ENCODE measurements at regions not wholly inside any gene's neighbourhood (a gene's known extent, or its start where the extent isn't known, plus 50 kb on each side); places are given as distances from the start of the nearest gene placed in this dataset.
"Not testable (repeated sequence)": the region's sequence is repeated elsewhere in the genome, so short reads cannot be mapped to it uniquely, and the experiment has no call there.

- DNase-seq: no peak
These were observed 174.2 kb downstream of the LNPK start for GRCh38 chr2:175827856-175828255.

- no peak for DNase-seq
These were observed 177.8 kb downstream of the LNPK start for GRCh38 chr2:175824243-175824642.

DNA sequence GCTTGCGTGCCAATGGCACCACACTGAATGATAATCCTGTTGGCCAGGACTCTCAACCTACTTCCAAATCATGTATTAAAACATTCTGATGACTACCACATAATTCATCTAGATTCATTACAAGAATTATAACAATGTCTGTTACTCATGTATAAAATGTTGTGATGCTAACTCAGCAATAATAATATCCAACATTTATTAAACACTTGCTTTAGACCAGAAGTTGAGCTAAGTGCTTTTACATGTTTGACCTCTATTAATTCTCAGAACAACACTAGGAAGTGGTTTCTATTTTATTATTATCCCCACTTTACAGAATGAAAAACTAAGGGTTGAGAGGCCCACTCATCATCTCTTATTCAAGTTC is 178.4 kb downstream of the LNPK start:
- no peak for DNase-seq

- no peak for DNase-seq
These were observed 178.9 kb downstream of the LNPK start for GRCh38 chr2:175823002-175823706.

GRCh38 chr2:175817221-175817620 is 184.8 kb downstream of the LNPK start:
- DNase-seq: no peak

- no peak for DNase-seq
These were observed 186.5 kb downstream of the LNPK start for GRCh38 chr2:175815537-175815936.

- DNase-seq: no peak
These were observed 190.1 kb downstream of the LNPK start for GRCh38 chr2:175811971-175812370.

DNA sequence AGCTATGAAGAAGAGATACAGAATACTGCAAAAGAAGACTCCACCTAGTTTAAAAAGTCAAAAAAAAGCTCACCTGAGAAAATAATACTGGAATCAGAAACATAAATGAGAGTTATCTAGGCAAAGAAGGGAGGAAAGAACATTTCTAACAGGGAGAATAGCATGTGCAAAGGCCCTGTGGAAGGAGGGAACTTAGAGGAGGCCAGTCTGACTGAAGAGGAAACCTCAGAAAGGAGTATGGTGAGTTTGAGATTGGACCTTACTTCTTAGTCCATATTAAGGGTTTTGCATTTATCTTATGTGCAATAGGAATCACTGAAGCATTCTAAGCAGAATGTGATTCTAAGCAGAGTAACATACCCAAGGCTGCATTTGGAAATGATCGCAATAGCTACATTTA is 193.2 kb downstream of the LNPK start:
- DNase-seq: no peak

DNA sequence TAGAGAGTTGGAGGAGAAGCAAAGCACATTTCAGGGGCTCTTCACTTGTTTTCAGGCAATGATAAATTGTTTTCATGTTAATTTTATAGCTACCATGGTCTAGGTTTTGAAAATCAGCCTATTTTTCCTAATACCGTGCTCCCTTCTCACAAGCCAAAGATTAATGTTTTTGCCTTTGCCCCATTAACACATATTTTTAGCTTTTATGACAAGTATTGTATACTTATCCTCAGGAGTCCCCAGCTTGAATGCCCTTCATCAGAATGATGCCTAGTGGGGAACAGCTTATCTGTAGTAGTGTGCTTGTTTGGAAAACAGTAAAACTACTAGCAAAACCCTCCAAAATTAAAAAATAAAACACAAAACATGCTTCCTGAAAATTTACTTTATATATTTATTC is 194.0 kb downstream of the LNPK start:
- DNase-seq: no peak

DNA sequence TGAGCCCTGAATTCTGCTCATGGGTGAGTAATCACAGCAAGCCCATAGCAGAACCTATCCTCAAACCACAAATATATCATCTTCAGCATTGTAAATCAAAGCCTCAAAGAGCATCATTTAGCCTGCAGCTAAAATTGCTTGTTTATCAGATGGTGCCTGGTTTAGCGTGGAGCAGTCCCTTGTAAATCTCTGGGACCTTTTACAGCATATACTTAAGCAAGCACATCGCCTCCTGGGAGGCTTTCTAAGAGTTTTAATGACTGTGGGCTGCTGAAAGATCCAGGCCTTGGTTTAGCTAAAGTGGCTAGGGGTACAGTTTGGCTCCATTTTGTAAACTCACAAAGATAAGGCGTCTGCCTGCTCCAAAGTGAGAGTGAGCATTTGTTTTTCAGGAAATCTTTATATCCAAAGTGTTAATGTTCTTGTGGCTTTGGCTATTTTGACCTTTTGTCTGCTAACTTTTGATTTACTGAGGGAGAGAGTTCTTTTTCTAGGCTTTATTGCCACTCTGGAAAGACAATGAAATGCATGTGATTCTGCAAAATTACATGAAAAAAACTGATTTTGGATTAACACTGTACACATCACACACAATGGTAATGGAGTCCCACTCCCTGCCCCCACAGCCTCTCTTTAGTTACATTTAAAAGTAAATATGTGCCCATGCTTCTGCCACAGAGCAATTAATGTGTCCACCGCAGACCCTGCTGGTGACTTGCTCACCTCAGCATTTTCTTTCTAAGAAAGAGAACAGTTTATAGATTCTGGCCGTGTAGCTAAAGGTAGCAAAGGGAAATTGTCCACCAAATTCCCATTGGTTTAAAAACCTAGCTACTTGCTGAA is 194.8 kb downstream of the LNPK start:
- no peak for DNase-seq

GRCh38 chr2:175806570-175806969 is 195.5 kb downstream of the LNPK start:
- no peak for DNase-seq

DNA sequence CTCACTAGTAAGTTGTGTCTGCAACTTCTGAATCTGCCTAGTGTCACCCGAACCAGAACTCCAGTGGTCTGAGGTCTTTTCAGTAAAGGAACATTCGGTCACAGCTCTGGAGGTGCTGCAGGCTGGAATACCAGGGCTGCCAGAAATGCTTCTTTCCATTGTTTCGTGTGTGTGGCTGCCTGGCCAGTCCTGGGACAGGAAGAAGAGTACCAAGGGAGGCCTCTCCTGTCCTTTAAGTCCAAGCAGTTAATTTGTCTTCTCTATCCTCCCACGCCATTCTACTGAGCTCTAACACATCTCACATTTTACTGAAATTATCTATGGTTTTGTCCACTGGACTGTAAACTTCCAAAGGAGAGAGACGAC is 196.0 kb downstream of the LNPK start:
- DNase-seq: no peak

GRCh38 chr2:175805442-175806124 is 196.5 kb downstream of the LNPK start:
- DNase-seq: no peak

GRCh38 chr2:175804122-175804521 is 197.9 kb downstream of the LNPK start:
- peak; percentile 15 for DNase-seq

DNA sequence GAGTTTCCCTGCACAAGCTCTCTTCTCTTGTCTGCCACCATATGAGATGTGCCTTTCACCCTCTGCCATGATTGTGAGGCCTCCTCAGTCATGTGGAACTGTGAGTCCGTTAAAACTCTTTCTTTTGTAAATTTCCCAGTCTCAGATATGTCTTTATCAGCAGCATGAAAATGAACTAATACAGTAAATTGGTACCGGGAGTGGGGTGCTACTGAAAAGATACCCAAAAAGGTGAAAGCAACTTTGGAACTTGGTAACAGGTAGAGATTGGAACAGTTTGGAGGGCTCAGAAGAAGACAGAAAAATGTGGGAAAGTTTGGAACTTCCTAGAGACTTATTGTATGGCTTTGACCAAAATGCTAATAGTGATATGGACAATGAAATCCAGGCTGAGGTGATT is 205.6 kb downstream of the LNPK start:
- not testable (repeated sequence) for DNase-seq

DNA sequence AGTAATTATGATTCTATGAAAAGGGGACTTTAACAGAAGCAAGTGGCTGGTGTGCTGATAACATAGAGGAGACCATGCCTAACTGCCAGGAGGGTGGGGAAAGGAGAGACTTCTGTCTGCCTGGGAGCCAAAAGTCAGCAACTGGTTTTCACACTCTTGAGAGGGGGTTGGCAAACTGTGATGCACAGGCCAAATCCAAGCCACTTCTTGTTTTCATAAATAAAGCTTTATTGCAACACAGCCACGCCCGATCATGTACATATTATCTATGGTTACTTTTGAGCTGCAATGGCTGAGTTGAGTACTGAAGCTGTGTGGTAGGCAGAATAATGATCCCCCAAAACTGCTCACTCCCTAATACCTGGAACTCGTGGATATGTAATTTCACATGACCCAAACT is 208.4 kb downstream of the LNPK start:
- no peak for DNase-seq

GRCh38 chr2:175792881-175793280 is 209.2 kb downstream of the LNPK start:
- DNase-seq: no peak

- DNase-seq: no peak
These were observed 209.9 kb downstream of the LNPK start for GRCh38 chr2:175792199-175792598.

GRCh38 chr2:175786471-175787124 is 215.5 kb downstream of the LNPK start:
- DNase-seq: no peak

GRCh38 chr2:175777337-175777736 is 224.7 kb downstream of the LNPK start:
- not testable (repeated sequence) for DNase-seq

- no peak for DNase-seq
These were observed 232.9 kb downstream of the LNPK start for GRCh38 chr2:175769200-175769599.

DNA sequence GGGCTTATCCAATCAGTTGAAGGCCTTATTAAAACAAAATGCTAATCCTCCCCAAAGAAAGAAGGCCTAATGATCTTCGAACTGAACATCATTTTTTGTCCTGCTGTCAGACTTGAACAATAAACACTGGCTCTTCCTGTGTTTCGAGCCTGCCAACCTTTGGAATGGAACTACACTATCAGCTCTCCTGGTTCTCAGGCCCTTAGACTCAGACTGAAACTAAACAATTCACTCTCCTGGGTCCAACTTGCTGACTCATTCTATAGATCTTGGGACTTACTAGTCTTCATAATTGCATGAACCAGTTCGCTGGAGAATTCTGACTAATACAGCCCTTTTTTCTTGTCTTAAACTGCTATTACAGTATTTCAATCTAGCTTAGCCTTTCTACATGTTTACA is 235.2 kb downstream of the LNPK start:
- DNase-seq: no peak

GRCh38 chr2:175755656-175756386 is 246.2 kb downstream of the LNPK start:
- no peak for DNase-seq

Measured in NCI-H1092 (cell line).